ENCODE measurements at regions not wholly inside any gene's neighbourhood (a gene's known extent, or its start where the extent isn't known, plus 50 kb on each side); places are given as distances from the start of the nearest gene placed in this dataset.
"Not testable (repeated sequence)": the region's sequence is repeated elsewhere in the genome, so short reads cannot be mapped to it uniquely, and the experiment has no call there.

- no peak for DNase-seq (ENCODE audit: low read depth)
Observed at GRCh38 chr12:93208011-93208410, 169.7 kb upstream of the NUDT4 start.

GRCh38 chr12:93214523-93215289 is 163.0 kb upstream of the NUDT4 start:
- DNase-seq (ENCODE audit: low read depth): no peak

GRCh38 chr12:93215290-93215678 is 162.4 kb upstream of the NUDT4 start:
- no peak for DNase-seq (ENCODE audit: low read depth)

- no peak for DNase-seq (ENCODE audit: low read depth)
Observed at GRCh38 chr12:93219947-93220346, 157.8 kb upstream of the NUDT4 start.

GRCh38 chr12:93221841-93222240 is 155.9 kb upstream of the NUDT4 start:
- no peak for DNase-seq (ENCODE audit: low read depth)

- peak; percentile 60 for DNase-seq (ENCODE audit: low read depth)
Observed at GRCh38 chr12:93223440-93224426, 154.0 kb upstream of the NUDT4 start.

- no peak for DNase-seq (ENCODE audit: low read depth)
Observed at GRCh38 chr12:93225094-93225493, 152.6 kb upstream of the NUDT4 start.

GRCh38 chr12:93226361-93226760 is 151.4 kb upstream of the NUDT4 start:
- no peak for DNase-seq (ENCODE audit: low read depth)

GRCh38 chr12:93229494-93230325 is 148.0 kb upstream of the NUDT4 start:
- peak; percentile 78 for DNase-seq (ENCODE audit: low read depth)

GRCh38 chr12:93230326-93230720 is 147.4 kb upstream of the NUDT4 start:
- no peak for DNase-seq (ENCODE audit: low read depth)

GRCh38 chr12:93231938-93232337 is 145.8 kb upstream of the NUDT4 start:
- no peak for DNase-seq (ENCODE audit: low read depth)

- DNase-seq (ENCODE audit: low read depth): no peak
Observed at GRCh38 chr12:93234641-93235040, 143.1 kb upstream of the NUDT4 start.

GRCh38 chr12:93235881-93236280 is 141.8 kb upstream of the NUDT4 start:
- no peak for DNase-seq (ENCODE audit: low read depth)

GRCh38 chr12:93237235-93237915 is 140.3 kb upstream of the NUDT4 start:
- DNase-seq (ENCODE audit: low read depth): peak; percentile 92

GRCh38 chr12:93238512-93239262 is 139.0 kb upstream of the NUDT4 start:
- not testable (repeated sequence) for DNase-seq (ENCODE audit: low read depth)

- not testable (repeated sequence) for DNase-seq (ENCODE audit: low read depth)
Observed at GRCh38 chr12:93239789-93240188, 137.9 kb upstream of the NUDT4 start.

- no peak for DNase-seq (ENCODE audit: low read depth)
Observed at GRCh38 chr12:93242154-93242972, 135.4 kb upstream of the NUDT4 start.

- DNase-seq (ENCODE audit: low read depth): no peak
Observed at GRCh38 chr12:93243382-93243688, 134.4 kb upstream of the NUDT4 start.

- peak; percentile 82 for DNase-seq (ENCODE audit: low read depth)
Observed at GRCh38 chr12:93243689-93244513, 133.8 kb upstream of the NUDT4 start.
